GM19395 (cell line): ENCODE measurements at regions not wholly inside any gene's neighbourhood (a gene's known extent, or its start where the extent isn't known, plus 50 kb on each side); places are given as distances from the start of the nearest gene placed in this dataset.

Source experiments
- ATAC-seq: cut with Tn5 transposase; IDR thresholded peaks from one replicate; pipeline ENCODE4 v1.9.1; 2021; ENCODE audit warnings: mild to moderate bottlenecking, moderate library complexity; ENCODE audit not compliant: unreplicated experiment

DNA sequence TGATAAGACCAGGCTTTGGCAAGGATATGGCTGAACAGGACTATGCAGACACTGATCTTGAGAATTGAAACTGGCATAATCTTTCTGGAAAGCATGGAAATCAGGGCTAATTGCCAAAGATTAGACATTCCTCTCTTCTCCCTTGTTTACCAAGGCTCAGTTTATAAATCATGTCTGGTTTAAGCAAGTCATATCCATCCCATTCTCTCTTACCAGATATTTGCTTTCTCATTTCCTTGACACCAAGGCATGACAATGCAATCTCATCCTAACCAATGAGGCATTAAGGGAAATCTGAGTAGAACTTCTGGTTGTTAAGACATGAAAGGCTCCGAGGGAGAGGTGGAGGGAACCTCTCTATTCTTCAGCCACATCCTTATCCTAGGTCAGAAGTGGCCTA is 110.3 kb upstream of the CEP85L start:
- no peak for ATAC-seq

DNA sequence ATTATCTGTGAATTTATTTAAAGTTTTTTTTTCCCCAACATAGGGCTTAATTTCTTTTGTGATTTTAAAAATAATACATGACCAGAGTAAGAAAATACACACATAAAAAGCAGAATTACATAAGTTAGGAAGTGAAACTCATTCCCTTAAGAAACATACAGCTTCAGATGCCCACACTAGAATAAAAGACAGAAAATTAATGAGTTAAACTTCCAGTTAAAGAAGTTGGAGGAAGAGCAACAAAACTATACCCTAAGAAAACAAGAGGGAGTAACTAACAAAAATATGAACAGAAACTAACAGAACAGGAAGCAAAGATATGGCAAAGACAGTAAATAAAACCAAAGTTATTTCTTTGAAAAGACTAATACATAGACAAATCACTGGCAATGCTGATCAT is 107.6 kb upstream of the CEP85L start:
- ATAC-seq, result no peak

DNA sequence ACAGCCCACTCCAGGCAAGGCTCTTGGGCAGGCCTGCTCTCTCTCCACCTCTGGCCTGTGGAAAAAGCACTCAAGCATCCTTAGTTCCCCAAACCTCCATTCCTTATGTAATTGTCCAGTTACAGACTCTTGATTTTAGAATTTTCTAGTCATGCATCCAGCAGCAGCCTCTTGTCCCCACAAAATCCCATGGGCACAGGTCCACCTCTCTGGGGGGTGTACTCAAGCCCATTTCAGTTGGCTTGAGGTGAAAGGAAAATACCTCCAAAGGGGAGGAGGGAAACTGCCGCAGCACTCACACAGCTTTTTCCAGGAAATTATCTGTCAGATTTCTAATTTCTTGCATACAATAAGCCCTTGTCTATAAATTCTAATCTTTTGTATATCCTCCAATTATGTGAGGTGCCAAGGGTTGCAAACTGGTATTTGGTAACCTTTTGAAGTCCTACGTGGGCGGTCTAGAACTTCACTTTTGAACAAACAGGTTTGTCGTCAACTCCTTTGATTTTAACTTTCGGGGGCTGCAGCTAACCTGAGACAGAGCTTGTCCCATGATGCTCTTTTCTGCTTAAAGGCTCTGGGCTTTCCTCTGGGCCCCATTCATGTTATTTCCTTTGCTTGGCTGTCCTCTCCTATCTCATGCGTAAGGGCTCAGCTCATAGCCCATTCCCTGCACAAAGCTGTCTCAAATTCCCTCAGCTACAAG is 104.7 kb upstream of the CEP85L start:
- no peak for ATAC-seq

DNA sequence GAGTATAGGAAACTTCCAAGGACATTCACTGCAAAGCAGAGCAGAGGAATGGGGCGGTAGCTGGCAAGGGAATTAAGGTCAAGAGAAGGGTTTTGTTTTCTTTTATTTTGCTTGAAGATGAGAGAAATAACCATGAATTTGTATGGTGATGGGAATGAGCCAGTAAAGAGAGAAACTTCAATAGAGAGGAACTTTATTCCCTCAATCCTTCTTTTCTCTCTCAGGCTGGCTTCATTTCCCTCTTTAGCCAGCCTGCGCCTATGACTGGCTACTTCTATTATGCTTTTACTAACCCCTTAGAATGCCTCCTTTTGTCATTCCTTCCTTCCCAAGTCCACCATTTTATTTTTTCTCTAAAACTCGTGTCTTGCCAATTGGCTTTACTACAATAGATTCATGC is 101.4 kb upstream of the CEP85L start:
- ATAC-seq, result no peak

DNA sequence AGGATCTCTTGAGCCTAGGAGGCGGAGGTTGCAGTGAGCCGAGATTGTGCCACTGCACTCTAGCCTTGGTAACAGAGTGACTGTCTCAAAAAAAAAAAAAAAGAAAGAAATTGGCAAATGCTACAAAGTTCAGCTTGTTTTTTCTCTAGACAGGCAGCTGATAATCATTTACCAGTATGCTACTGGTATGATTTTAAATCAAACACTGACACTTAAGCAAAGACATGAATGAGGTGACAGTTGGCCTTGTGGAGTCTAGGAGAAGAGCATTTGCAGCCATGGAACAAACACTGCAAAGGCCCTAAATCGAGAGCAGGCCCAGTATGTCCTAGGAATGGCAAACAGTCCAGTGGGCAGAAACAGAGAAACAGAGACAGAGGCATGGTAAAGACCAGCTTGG is 99.7 kb upstream of the CEP85L start:
- no peak for ATAC-seq

DNA sequence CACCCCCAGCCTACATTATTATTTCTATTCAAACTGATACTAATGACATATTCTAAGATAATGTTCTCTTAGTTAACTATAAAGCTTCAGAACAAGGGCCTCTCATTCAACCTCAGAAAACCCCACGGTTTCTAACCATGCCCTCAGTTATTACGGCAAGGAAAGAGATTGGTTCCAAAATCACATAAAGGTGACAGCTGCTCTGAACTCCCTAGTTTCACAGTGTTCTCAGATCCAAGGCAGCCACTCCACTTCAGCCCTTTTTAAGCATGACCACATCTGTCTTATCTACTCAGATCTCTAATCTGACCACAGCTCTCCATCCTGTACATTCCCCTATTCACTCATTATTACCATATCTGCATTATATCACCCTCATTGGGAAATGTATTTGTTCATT is 98.8 kb upstream of the CEP85L start:
- no peak for ATAC-seq

DNA sequence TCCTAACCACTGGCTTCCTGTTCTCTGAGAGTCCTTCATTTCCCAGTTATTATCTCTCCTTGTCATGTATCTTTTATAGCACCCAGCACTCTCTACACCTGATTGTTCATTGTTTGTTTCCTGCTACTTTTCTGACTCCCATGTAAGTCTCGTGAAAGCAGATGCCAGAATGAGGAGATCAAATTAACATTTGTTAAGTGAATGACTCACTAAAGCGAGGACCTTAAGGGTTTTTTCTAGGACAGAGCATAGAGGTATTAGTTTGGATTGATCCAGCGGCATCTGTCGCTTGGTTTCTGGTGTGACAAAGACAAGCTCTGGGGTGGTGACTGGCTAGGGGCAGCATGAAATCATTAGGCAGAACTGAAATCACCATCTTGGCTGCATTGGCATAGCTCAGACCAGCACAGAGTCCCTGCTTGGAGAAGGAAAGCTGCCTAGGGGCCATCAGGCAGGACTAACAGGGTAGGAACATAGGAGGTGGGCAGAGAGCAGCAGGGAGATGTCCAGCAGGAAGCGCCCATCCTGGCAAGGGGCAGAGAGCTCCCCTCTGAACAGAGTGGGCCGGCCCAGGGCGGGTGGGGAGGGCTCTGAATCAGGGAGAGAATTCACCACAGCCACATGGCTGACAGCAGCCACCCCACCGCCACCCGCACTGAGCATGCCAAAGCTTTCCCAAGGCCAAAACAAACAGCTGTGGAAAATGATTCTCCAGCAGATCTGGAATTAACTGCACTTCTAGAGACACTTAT is 97.1 kb upstream of the CEP85L start:
- no peak for ATAC-seq

DNA sequence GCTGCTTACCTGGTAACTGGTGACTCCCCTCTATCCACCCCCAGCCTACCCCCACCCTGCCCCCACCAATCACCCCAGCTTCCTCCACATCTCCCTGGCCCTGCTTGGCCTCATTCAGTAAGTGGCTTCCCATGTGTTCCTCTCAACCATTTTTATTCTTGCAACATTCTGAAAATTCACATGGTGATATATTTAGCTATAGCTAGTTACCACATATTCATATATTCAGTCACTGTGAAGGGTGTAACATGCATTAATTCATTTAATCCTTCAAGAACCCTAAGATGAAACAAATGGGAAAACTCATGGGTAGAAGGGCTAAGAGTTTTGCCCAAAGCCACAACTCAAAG is 95.4 kb upstream of the CEP85L start:
- ATAC-seq, result no peak

DNA sequence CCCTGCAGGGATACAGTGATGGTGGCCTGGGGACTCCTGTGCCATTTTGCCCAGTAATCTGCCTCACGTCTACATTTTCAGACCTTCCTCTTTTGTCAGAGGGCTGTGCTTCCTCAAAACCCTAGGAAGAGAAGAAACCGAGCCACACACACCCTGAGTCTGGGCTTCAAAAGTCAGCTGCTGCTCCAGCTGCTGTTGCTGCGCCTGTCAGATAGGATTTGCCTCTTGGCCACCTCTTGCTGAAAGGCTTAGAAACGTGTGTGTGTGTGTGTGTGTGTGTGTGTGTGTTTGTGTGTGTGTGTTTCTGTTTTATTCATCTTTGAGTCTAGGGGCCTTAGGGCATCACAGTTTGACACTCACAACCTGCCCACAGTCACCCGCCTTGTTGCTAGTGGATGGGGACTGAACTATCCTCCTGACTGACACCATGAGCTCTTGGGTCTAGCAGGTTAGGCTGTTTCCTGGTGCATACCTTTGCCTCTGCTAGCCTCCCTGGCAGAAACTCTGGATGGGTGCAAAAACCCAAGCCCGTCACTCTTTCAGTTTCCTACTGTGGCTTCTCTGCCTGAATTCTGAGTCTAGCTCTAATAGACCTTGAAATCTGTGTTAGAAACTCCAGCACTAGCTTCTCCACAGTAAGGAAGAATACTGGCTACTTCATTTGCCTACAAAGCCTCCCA is 94.9 kb upstream of the CEP85L start:
- no peak for ATAC-seq

DNA sequence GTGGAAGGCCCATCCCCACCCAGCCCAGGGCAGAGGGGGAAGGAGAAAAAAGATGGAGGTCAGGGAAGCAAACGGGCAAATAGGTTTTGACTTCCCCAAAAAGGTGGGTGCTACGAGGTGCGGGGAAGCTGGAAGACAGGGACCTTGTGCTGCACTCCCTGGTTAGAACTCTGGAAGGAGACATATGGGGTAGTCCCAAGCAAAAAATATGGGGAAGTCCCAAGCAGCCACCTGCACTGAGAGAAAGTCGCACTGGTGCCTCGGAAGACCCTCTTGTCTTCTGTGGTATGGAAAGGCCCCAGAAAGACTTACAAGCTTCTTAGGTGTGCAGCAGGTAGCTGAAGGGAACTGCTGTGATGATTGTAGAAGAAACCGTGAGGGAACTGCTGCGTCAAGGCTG is 93.8 kb upstream of the CEP85L start:
- ATAC-seq, result no peak

DNA sequence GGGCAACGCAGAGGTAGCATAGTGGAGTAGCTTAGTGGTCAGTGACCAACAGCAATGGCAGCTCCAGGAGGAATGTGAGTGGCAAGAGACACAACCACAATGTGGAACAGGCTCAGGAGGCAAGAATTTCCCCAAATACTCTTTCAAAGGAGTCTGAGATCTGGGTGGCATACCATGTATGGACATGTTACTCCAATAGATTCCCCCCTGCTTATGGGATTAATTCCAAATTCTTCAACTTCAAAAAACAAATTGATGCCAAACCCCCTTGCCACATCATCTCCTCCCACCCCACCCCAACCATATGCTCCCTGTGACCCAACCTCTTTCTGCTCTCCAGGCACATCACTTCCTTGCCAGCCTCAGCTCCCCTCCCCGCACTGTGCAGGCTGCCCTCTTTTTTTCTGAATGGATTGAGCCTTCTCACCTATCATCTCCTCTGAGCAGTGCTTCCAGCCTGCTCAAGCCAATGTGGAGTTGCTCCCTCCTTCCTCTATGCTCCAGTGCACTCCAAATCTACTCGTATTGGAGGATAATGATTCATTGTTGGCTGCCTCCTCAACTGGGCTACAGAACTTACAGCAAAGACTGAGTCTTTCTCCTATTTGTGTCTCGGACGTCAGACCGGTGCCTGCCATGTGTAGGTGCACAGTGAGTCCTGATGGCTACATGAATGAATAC is 93.0 kb upstream of the CEP85L start:
- no peak for ATAC-seq

DNA sequence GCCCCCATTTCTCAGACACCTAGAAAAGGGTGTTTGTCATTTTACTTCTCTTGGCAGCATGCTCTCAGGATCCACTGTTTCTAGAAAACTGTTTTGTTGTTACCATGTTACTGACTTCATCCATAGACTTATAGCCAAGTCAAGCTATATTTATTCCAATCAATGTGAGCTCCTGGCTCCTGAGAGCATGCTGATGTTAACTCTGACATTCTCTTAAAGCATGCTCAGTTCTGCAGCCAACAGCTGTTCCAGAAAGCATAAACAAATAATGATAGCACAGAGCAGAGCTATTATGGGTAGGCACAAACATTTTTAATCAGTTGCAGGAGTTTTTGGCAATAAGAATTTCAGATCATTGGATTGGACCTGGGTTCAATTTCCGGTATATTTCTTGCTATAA is 92.4 kb upstream of the CEP85L start:
- ATAC-seq, result no peak

DNA sequence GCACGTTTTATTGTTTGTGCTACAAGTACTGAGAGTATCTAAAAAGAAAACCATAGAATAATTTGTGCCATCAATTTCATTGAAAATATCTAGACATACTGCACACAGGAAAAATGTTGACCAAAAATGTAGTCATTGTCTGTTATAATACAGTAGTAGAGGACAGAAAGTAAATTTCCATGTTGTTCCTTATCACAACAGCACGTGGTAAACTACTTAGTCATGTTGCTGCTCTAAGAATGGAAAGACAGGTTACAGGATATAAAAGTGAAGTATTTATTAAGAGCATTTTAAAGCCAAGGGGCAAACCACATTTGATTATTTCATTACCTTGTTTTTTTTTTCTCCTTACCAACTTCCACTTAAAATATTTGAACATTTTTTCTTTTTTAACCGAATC is 89.0 kb upstream of the CEP85L start:
- ATAC-seq, result no peak

DNA sequence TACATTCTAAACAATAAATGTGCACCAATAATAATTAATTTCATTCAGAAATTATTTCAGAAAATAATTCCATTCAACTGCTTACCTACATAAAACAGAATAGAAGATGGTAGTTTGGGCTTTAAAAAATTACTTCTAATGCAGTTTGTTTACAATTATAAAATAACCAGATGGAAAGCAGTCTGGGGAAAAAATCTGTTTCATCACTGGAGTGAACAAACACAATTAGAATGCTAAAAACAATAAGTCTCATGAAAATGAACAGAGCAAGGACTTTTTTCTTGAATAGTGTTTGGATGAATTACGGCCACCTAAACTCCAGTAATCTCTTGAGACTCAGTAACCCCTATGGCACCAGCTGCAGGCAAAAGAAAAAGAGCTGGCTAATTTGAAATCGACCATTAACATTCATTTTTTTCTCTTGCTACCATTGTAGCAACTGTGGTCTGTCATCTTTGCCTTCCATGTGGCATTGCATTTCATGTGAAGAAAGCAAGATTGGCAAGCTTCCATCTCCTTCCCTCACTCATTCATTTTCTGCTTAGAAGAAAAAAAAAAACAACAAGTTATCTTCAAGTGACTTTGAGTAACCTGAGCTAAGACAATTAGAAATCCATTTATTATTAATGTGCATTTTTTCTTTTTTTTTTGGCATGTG is 88.4 kb upstream of the CEP85L start:
- no peak for ATAC-seq

DNA sequence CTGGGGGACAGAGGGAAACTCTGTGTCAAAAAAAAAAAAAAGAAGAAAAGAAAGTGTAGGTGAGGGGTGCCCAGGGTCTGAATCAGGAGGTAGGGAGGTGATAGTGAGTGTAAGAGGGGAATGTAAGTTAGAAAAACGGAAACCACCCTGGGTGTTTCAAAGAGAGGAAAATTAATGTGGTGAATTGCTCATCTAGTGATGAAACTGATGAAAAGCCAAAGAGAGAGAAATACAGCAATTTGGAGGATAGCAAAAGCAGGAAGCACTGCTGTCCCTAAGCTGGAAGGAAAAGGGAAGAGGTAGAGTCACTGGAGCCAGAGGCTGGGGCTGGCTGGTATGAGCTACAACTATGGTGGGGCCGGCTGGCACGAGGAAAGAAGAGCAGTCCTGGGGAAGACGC is 85.0 kb upstream of the CEP85L start:
- no peak for ATAC-seq

DNA sequence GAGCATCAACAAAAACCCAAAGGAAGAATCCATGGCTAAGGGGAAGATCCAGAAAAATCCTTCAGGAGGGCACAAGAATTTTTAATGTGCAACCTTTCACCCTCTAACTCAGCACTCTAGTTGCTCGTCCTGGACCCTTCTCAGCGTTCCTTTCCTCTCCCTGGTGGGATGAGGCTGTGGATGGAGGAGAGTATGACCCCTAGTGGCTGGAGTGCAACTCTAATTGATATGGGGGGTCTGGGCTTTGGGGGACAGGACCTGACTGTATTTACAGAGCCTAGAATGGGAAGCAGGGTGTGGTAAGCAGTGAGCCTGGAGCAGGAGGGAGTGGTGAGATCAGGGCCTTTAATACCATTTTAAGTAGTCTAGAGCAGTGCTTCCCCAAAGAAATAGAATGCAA is 83.9 kb upstream of the CEP85L start:
- ATAC-seq, result no peak

DNA sequence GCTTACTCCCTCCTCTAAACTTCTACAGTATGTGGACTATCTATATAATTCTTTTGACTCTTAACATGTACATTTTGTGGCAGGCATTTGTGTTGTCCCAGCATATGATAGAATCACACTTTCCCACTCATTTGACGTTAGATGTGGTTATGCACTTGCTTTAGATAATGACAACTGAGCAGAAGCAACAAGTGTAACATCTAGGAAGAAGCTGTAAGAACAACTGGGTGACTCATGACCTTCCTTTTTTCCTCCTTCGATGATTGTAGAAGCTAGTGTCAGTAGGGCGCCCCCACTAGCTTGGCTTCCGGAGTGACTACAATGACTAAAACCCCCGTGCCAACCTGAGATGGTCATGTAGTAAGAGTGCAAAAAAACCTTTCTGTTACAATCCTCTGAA is 74.6 kb upstream of the CEP85L start:
- ATAC-seq, result no peak

DNA sequence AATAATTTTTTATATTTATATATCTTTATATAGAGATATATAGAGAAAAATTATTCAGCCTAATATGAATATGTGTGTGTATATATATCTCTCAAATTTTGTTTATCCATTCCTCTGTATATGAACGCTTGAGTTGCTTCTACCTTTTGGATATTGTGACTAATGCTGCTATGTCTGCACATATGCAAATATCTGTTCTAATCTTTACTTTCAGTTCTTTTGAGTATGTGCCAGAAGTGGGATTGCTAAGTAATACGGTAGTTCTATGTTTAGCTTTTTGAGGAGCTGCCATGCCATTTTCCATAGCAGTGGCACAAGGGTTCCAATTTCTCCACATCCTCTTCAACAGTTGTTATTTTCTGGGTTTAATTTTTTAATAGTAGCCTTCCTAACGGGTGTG is 72.8 kb upstream of the CEP85L start:
- ATAC-seq, result peak; percentile 90

DNA sequence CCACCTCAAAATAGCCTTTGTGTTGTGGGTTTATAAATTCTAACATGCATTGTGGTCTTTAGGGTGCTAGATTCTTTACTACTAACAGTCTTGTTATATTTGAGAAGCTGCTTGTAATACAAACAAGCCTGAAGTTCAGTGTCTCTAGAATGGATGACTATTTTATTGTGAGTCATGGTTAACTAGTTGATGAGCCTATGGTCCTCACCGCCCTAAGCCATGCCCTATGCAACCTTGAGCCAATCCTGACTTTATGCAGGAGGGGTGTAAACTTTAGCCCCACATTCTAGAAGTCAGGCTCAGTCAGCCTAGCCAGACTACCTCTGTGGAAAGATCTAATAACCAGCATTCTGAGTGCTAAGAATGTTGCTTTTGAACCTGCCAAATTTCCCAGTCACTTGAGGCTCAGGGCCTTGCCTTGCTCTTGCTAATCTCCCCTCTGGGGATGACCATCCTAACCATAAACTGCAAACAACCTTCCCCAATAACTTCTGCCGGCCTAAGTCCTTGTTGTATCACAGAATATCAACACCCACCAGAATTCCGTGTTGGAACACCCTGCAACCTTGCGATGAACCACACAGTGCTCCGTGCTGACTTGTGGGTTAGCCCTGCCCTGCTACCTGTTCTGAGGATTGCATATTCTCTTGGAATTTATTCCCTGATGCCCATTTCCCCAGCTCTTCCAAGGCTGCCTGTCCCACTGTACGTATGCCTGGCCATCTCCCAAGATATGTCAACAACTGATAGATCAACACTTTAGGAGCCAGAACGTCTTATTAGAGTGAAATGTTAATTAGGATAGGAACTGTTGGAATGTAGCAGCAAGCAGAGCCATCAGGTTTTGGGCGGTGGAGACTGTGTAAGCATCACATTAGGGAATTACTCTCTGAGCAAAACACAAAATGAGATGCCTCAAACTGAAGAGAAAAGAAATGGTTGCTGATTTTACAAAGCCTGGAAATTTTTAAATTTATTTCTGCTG is 71.7 kb upstream of the CEP85L start:
- no peak for ATAC-seq

DNA sequence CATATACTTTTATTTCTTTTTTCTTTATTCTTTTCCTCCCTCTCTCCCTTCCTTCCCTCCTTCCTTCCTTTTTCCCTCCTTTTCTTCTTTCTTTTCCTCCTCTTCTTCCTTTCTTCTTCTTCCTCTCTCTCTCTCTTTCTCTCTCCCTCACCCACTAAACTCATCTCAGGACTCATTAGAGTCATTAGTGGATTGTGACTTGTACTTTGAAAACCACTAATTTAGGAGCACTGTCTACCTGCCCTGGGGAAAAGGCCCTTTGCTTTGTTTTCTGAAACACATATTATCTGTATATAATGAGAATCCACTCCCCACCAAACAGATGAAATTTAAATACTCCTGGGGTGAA is 68.7 kb upstream of the CEP85L start:
- no peak for ATAC-seq
